Body of pancreas (tissue), 4 donors: ENCODE measurements at regions not wholly inside any gene's neighbourhood (a gene's known extent, or its start where the extent isn't known, plus 50 kb on each side); places are given as distances from the start of the nearest gene placed in this dataset.

Experiments
- POLR2A ChIP-seq, 3 donors: fragments of 450-650 bp; IDR thresholded peaks; one replicate each; pipeline ENCODE4 v1.6.1; 2016; ENCODE audit warnings: antibody characterized with exemption in 3 of 3, mild to moderate bottlenecking in 2 of 3
- TF ChIP-seq, protein P1 (sequence below), 7 experiments: fragments of 450-650 bp in 4 of 7; fragments of 200-600 bp in 3 of 7; sonication (generic) in 3 of 7; IDR thresholded peaks; one replicate each; pipeline ENCODE4 v1.5.1; 2016 to 2019; ENCODE audit warnings: antibody characterized with exemption in 7 of 7

DNA sequence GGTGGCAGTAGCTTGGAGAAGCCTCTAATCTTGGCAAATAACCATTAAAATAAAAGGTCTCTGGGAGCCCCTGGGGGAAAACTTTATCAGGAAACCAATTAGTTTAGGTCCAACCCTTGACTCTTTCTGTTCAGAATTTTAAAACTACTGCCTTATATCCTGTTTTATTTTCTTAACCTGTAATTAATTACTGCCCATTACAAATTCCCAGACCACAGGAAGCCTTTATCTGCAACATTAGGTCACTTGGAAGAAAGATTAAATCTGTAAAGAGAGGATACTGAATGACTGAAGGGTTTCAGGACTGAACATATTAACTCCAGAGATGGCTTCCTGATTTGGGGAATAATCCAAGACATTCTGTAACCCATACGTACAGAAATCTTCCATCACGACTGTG is 320.5 kb upstream of the SORCS1 start:
- TF ChIP-seq, protein P1, sequence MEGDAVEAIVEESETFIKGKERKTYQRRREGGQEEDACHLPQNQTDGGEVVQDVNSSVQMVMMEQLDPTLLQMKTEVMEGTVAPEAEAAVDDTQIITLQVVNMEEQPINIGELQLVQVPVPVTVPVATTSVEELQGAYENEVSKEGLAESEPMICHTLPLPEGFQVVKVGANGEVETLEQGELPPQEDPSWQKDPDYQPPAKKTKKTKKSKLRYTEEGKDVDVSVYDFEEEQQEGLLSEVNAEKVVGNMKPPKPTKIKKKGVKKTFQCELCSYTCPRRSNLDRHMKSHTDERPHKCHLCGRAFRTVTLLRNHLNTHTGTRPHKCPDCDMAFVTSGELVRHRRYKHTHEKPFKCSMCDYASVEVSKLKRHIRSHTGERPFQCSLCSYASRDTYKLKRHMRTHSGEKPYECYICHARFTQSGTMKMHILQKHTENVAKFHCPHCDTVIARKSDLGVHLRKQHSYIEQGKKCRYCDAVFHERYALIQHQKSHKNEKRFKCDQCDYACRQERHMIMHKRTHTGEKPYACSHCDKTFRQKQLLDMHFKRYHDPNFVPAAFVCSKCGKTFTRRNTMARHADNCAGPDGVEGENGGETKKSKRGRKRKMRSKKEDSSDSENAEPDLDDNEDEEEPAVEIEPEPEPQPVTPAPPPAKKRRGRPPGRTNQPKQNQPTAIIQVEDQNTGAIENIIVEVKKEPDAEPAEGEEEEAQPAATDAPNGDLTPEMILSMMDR (IDR thresholded peaks at IDR 0.05): no peak
- TF ChIP-seq POLR2A (IDR thresholded peaks at IDR 0.05): no peak
